Ovary (tissue), 3 donors: ENCODE measurements at regions not wholly inside any gene's neighbourhood (a gene's known extent, or its start where the extent isn't known, plus 50 kb on each side); places are given as distances from the start of the nearest gene placed in this dataset.

Experiments
- CTCF ChIP-seq, 3 donors: fragments of 450-650 bp in 2 of 3; fragments of 200-600 bp in 1 of 3; IDR thresholded peaks; one replicate each; pipeline versions ENCODE4 v1.5.1 to v1.8.0; 2016 to 2022; ENCODE audit warnings: antibody characterized with exemption in 3 of 3, mild to moderate bottlenecking in 1 of 3
- POLR2A ChIP-seq: fragments of 450-650 bp; IDR thresholded peaks from one replicate; pipeline ENCODE4 v1.6.1; 2017; ENCODE audit warnings: antibody characterized with exemption, mild to moderate bottlenecking, moderate library complexity
- donor health status: DM: no; HTN: no; CAD: no.

DNA sequence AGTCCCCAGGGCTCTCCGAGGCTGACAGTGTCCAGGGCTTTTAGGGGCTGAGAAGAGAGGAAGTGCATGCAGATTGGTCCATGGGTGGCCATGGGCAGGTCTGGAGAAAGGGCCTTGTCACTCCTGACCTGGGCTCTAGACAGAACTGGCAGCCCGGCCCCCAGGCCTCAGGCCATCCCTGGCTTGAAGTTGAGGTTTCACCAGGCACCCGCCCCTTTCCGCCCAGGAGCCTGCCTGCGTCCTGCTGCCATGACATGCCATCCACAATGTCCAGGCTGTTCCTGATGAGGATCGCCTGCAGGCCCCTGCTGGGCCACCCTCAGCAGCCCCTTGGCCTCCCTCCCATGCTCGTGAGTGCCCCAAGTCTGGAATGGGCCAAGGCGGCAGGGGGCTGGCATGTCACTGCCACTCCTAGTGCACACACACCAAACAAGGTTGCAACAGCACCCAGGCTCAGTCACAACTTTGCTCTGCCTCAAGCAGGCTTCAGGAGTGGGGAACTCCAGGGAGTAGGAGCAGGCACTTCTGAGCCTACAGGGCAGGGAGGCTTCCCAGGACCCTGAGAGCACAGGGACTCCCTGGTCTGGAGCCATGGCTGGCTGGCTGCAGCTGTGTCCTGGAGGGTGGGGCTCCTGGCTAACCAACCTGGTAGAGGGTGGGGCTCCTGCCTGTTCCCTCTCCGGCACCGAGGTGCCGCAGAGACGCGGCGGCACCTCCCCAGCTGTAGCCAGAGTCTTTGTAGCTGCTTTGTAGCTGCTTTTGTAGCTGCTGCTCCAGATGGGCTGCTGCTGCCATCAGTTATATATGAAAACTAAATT, 1457.1 kb upstream of the GBE1 start:
- TF ChIP-seq CTCF (IDR thresholded peaks at IDR 0.05): no peak
- no peak for TF ChIP-seq POLR2A
